Hematopoietic multipotent progenitor cell treated with erythropoietin and hydrocortisone succinate and interleukin-3 and kit ligand, for 8 days (in vitro differentiated cells): ENCODE measurements at regions not wholly inside any gene's neighbourhood (a gene's known extent, or its start where the extent isn't known, plus 50 kb on each side); places are given as distances from the start of the nearest gene placed in this dataset.
A peak's percentile ranks its signal among the peaks of the same experiment; 100 is the strongest.

Experiments used
- DNase-seq: peaks from one replicate; pipeline ENCODE4 v3.0.0-alpha.2; 2015

- no peak for DNase-seq
Observed at GRCh38 chrX:10288373-10288975, 131.7 kb downstream of the CLCN4 start.

- DNase-seq: no peak
Observed at GRCh38 chrX:10296576-10296975, 139.8 kb downstream of the CLCN4 start.

GRCh38 chrX:10310511-10310910, 153.7 kb downstream of the CLCN4 start:
- no peak for DNase-seq

GRCh38 chrX:10314530-10315104, 157.8 kb downstream of the CLCN4 start:
- no peak for DNase-seq

GRCh38 chrX:10325611-10326010, 168.8 kb downstream of the CLCN4 start:
- no peak for DNase-seq

GRCh38 chrX:10326578-10326977, 169.8 kb downstream of the CLCN4 start:
- peak; percentile 8 for DNase-seq

GRCh38 chrX:10327651-10328050, 170.9 kb downstream of the CLCN4 start:
- no peak for DNase-seq

- DNase-seq: no peak
Observed at GRCh38 chrX:10329984-10330383, 173.2 kb downstream of the CLCN4 start.

GRCh38 chrX:10341309-10341708, 184.5 kb downstream of the CLCN4 start:
- no peak for DNase-seq

GRCh38 chrX:10350221-10350620, 193.4 kb downstream of the CLCN4 start:
- no peak for DNase-seq

GRCh38 chrX:10350981-10351380, 194.2 kb downstream of the CLCN4 start:
- DNase-seq: no peak

GRCh38 chrX:10352536-10352935, 195.8 kb downstream of the CLCN4 start:
- DNase-seq: peak; percentile 1

GRCh38 chrX:10356979-10357378, 200.2 kb downstream of the CLCN4 start:
- DNase-seq: no peak

GRCh38 chrX:10358958-10359357, 202.2 kb downstream of the CLCN4 start:
- no peak for DNase-seq

- no peak for DNase-seq
Observed at GRCh38 chrX:10360116-10360515, 203.3 kb downstream of the CLCN4 start.

GRCh38 chrX:10365532-10366265, 208.9 kb downstream of the CLCN4 start:
- DNase-seq: no peak

- DNase-seq: no peak
Observed at GRCh38 chrX:10367406-10367805, 210.6 kb downstream of the CLCN4 start.

GRCh38 chrX:10370976-10371375, 214.2 kb downstream of the CLCN4 start:
- no peak for DNase-seq

- DNase-seq: no peak
Observed at GRCh38 chrX:10377427-10377826, 220.7 kb downstream of the CLCN4 start.

- DNase-seq: no peak
Observed at GRCh38 chrX:10379878-10380277, 223.1 kb downstream of the CLCN4 start.

- no peak for DNase-seq
Observed at GRCh38 chrX:10380300-10380699, 223.5 kb downstream of the CLCN4 start.

GRCh38 chrX:10381193-10381592, 224.4 kb downstream of the CLCN4 start:
- DNase-seq: no peak

GRCh38 chrX:10387011-10387410, 230.2 kb downstream of the CLCN4 start:
- no peak for DNase-seq

GRCh38 chrX:10390187-10390586, 230.2 kb downstream of the MID1 start:
- no peak for DNase-seq

GRCh38 chrX:10393241-10393640, 227.1 kb downstream of the MID1 start:
- no peak for DNase-seq
